Keratinocyte (primary cell): ENCODE measurements at regions not wholly inside any gene's neighbourhood (a gene's known extent, or its start where the extent isn't known, plus 50 kb on each side); places are given as distances from the start of the nearest gene placed in this dataset.

Source experiments
- CTCF ChIP-seq, 3 experiments: IDR thresholded peaks in 1 of 3; conservative IDR thresholded peaks in 1 of 3; optimal IDR thresholded peaks in 1 of 3; 2 replicates in 2 of 3; 3 replicates in 1 of 3; pipeline versions ENCODE3 to v1.5.1; 2011; ENCODE audit warnings: low read length in 3 of 3, mild to moderate bottlenecking in 3 of 3, moderate library complexity in 2 of 3, control low read depth in 1 of 3, inconsistent platforms in 1 of 3; ENCODE audit not compliant: insufficient read depth in 2 of 3; ENCODE audit errors: extremely low read depth in 1 of 3
- EZH2 ChIP-seq: IDR thresholded peaks from one replicate; pipeline ENCODE4 v1.6.1; 2012; ENCODE audit warnings: inconsistent platforms, mild to moderate bottlenecking, low read length, moderate library complexity

- TF ChIP-seq CTCF (optimal IDR thresholded peaks at IDR 0.05 in 1 of 3, IDR thresholded peaks at IDR 0.05 in 1 of 3, conservative IDR thresholded peaks at IDR 0.05 in 1 of 3; ENCODE audit: extremely low read depth in 1 of 3, insufficient read depth in 2 of 3, low read length in 3 of 3) (no peak), EZH2 (no peak)
Observed at GRCh38 chr20:55693641-55694040, 311.7 kb downstream of the CBLN4 start.
